GM18909 (cell line): ENCODE measurements at regions not wholly inside any gene's neighbourhood (a gene's known extent, or its start where the extent isn't known, plus 50 kb on each side); places are given as distances from the start of the nearest gene placed in this dataset.
"Not testable (repeated sequence)": the region's sequence is repeated elsewhere in the genome, so short reads cannot be mapped to it uniquely, and the experiment has no call there.

ENCODE experiments used
- ATAC-seq: cut with Tn5 transposase; IDR thresholded peaks from one replicate; pipeline ENCODE4 v1.9.1; 2021; ENCODE audit warnings: mild to moderate bottlenecking; ENCODE audit not compliant: unreplicated experiment, poor library complexity

DNA sequence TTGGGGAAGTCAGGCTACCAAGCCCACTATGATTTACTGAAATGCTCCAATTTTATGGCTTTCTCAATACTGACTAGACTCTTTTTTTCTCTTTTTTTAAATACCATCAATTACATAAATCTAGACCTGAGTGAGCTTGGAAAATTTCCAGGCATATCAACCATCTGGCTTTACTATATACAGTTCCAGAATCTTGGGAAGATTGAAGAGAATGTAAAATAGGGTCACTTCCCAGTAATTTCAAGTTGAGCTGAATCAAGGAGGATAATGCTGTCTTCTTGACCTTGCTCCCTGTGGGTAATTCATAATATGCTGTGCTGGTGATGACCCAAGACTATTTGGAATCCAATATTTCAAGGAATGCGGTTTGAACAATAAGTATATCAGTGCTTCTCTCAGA is 108.1 kb downstream of the MAP3K21 start:
- no peak for ATAC-seq

DNA sequence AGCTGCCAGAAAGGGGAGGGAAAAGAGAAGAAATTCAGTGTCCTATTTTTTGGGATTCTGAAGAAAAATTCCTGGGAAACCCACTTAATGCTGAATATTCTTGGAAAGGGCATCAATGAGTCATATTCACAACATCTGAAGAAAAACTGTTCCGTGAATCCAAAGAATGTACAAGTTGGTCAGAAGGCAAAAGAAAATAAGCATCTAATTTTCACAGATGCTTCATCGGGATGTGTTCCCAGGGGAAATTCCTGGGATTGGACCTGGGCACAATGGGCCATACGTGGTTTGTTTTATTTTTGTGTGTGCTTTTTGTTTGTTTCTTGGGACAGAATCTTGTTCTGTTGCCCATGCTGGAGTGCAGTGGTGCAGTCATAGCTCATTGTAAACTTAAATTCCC is 112.2 kb downstream of the MAP3K21 start:
- ATAC-seq = no peak

DNA sequence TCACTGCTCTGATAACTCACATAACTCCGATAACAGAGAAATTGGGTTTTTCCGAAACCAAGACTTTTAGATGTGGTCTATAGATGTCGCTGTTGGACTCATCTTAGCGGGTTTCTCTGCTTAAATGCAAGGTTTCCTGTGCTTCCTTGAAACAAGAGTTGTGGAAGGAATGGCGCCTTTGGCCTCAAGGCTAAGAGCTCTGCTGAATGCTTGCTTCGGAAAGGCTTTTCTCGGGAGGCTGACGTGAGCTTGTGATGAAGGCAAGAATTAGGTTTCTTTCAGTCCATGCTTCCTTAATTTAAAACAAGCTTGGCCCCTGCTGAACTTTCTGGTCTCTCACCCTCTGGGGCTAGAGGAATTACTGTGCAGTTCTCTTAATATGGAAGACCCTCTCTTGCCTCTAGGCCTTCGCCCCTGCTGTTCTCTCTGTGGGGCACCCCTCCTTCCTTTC is 113.5 kb downstream of the MAP3K21 start:
- no peak for ATAC-seq

DNA sequence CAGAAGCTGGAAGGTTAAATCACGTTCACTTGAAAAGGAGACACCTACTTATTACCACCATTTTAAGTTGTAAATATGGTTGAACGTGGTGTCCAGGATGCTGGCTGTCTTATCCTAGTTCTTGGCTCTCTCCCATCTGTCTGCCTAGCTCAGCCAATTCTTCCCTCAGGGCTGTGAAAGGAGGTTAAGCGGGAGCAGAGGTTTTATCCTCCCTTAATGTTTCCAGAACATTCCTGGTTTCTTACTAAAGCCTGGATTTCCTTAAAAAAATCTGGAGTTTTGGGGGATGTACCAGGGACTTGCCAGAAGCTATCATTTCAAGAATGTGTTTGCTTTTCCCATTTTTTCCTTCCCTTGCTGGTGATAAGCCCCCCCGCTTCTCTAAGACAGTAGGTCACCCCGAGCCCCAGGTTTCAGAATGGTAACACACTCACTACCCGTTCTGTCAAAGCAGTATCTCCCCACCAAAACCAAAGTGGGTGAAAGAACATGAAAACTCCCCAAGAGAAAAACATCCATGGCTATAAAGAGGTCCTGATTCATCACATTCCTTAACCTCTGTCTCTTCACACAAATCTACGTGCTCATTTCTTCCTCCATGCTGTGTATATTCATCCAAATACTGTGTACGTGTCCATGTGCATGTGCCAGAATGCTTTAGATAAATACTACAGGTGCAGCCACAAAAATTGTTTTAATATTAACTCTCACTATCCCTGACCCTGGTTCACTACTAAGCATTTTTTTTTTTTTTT is 114.7 kb downstream of the MAP3K21 start:
- no peak for ATAC-seq

DNA sequence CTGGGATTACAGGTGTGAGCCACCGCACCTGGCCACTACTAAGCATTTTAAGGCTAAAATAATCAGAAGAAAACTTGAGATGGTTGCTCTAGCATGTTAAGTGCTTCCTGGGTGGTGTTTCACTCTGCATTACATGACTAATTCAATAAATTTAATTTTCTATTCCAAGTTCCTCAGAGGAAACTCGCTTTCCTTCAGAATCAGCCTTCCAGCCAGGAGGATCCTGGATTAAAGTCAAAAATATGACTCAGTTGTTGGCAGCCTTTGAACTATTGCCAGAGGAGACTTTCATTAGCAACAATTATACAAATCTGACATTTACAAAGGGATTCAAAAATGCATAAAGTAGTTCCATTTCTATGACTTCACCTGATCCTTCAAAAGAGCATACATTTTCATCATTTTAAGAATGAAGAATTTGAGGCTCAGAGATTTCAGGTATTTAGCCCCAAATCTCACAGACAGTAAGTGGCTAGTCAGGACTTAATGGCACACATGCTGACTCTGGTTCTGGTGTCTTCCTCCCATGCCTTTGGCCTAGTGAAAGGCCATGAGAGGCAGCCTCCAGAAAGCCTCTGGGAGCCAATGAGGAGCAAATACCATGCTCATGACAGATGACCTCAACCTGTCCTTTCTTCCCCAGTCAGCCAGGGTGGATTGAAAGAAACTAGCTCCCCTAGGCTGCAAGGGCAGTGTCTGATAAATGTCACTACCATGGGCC is 115.7 kb downstream of the MAP3K21 start:
- no peak for ATAC-seq

DNA sequence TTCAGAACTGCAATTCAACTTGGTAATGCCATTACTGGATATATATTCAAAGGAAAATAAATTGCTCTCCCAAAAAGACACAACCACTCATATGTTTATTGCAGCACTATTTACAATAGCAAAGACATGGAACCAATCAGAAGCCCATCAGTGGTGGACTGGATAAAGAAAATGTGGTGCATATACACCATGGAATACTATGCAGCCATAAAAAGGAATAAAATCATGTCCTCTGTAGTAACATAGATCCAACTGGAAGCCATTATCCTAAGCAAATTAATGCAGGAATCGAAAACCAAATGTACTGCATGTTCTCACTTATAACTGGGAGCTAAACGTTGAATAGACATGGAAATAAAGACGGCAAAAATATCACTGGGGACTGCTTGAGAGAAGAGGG is 117.0 kb downstream of the MAP3K21 start:
- no peak for ATAC-seq

DNA sequence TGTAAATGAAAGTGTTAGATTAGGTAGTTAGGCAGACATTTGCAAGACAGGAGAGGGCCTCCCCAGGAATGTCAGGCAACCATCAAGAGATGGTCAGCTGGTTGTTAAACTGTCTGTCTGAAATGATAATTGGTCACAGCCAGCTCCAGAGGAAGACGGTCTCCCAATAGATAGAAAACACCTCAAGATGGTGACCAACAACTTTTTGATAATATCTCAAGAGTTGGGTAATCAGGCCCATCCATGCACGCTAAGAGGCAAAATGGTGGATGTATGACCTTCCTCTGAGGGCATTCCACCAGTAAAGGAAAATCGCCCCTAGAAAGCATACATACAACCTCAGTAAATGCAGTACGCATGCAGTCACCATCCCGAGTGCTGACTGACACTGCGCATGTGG is 118.2 kb downstream of the MAP3K21 start:
- ATAC-seq = no peak

DNA sequence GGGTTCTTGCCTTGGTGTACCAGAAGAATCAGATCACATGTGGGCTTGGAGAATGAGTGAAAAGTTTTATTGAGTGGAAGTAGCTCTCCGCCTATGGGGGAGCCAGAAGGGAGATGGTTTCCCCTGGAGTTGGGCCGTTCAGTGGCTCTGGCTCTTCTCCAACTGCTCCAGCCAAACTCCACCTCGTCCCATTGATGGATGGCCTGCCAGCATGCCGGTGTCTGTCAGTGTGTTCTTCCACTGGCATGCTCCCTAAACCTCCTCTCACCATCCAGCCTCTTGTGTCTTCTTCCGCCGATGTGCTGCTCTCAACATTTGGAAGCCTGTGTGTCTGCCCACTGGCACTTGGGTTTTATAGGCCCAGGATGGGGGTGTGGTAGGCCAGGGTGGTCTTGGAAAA is 119.4 kb downstream of the MAP3K21 start:
- no peak for ATAC-seq

DNA sequence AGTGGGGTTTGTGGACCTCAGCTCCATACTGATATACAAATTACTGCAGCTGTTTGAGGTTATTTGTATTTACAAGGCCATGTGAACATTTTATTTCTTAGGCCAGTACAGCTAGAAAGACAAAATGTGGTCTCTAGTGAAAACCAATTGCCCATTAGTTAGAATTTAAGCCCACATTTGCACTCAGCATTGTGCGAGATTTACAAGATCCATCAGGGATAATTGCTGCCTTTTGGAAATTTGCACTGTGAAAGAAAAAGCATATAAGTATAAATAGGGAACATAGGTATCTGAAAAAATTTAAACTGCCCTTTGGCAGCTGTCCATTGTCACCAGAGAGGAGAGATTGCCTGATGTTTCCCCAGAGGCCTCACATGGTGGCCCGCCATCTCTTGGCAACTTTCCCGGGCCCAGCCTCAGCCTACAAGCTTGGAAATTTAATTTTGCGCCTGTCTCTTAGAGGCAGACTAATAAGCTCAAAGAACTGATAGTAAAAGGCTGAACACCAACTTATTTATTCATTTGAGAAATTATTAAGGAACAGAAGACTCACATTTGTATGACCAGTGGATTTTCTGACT is 120.7 kb downstream of the MAP3K21 start:
- ATAC-seq = no peak

DNA sequence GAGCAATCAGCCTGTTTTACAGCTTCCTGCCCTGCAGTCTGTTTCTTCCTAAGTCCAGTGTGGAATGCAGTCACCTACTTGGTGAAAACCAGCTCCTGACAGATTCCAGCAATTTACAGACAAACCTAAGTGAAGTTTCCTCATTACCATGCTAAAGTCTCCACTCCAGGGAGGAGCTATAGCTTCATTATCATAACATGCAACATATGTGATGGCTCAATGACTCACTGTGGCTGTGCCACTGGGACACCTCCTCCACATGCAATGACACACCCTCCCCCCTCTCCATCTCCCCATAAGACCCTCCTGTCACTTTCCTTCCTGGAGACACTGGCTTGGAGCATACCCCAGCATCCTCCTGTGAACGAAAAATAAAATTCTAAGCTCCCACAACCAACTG is 125.2 kb downstream of the MAP3K21 start:
- ATAC-seq = no peak

DNA sequence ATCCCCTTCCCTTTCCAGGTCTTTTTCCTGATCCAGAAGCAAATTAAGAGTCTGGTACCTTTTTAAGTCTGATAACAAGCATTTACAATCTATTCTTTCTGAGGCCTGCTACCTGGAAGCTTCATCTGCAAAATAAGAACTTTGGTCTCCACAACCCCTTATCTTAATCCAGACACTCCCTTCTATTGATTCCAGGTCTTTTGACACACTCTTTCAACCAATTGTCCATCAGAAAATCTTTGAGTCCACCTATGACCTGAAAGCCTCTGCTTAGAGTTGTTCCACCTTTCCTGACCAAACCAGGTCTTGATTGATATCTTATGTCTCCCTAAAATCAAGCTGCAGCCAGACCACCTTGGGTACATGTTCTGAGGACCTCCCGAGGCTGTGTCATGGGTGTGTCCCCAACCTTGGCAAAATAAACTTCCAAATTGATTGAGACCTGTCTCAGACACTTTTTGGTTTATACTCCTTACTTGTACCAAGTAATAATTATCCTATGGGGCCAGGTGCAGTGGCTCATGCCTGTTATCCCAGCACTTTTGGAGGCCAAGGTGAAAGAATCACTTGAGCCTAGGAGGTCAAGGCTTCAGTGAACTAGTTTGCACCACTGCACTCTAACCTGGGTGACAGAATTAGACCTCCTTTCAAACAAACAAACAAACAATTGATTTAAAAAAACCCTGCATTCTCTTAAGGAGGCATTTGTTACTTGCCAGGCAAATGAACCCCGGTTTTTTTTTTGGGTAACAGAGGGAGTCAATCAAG is 126.1 kb downstream of the MAP3K21 start:
- ATAC-seq = no peak

DNA sequence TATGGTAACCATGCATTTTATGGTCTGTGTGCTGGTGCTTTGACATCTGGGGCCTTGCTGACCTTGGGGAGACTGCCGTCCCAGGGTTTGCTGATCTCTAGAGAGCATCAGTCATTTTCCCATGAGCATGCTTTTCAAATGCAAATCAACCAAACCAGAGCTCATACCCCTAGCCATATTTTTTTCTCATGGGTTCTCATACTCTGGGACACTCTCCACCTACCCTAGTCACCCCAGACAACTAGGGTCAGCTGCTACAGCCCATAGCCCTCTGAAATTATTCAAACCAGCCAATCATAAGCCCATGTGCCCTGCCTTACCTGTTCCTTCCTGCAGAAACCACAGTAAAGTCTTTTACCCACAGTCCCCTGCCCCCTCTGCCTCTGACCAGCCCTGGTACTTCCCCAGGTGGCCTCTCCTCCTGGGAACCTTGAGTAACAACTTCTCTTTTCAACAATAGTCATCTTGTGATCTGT is 132.0 kb downstream of the MAP3K21 start:
- peak; percentile 60 for ATAC-seq

DNA sequence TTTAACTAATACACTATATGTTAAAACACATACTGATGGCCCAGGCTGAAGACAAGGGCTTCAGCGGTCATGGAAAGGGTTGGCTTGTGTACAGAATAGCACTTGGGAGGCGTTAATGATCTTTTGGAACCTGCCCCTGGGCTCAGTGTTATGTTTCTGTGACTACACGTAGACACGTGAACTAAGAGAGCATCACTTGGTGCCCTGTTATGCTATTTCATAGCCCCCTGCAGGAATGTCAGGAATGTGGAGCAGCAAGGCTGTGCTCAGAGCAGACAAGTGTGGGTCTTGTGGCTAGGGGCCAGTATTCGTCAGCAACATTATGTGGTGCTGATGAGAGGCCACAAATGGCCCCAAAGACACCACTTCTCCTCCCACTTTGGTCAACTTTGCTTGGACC is 132.4 kb downstream of the MAP3K21 start:
- ATAC-seq = no peak

DNA sequence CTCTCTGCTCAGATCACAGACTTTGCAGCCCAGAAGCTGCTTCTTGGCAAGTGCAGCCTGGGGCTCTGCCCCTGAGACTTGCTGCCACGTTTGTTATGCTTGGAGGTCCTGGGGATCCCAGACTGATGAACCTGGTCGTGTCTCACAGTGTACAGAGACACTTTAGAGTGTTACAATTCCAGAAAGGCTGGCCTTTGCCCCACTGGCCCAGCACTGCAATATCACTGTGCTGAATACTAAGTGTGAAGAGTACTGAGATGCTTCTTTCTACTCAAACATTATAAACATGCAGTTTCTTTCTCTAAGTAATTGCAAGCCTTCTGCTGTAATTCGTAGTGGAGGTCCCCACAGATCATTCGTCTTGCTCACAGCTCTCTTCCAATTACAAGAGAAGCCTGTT is 133.2 kb downstream of the MAP3K21 start:
- ATAC-seq = no peak

DNA sequence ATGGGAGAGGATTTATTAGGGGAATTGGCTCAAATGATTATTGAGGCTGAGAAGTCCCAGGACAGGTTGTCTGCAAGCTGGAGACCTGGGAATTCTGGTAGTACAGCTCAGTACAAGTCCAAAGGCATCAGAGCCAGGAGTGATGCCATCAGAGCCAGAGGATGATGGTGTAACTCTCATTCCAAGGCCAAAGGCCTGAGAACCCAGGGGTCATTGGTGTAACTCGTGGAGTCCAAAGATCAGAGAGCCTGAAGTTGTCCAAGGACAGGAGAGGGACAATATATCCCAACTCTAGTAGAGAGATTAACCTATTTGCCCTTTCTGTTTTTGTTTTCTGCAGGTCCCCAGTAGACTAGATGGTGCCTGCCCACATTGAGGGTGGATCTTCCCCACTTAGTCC is 134.3 kb downstream of the MAP3K21 start:
- ATAC-seq = no peak

DNA sequence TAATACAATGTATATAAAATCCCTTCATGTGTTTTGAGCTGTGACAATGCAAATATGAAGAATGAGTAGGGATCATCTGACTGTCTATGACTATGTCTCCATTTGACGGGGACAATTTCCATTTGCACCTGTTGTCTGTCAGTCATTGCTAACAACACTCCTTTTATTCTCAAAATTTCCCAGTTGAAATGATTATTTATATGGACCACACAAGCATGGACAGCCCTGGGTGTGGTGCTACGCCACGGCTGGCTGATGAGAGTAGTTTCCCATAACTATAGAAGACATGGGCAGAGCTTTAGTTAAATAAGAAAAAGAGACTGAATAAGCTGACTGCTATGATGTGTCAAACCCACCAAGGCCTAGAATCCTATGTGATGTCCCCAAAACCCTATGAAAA is 135.8 kb downstream of the MAP3K21 start:
- ATAC-seq = no peak

DNA sequence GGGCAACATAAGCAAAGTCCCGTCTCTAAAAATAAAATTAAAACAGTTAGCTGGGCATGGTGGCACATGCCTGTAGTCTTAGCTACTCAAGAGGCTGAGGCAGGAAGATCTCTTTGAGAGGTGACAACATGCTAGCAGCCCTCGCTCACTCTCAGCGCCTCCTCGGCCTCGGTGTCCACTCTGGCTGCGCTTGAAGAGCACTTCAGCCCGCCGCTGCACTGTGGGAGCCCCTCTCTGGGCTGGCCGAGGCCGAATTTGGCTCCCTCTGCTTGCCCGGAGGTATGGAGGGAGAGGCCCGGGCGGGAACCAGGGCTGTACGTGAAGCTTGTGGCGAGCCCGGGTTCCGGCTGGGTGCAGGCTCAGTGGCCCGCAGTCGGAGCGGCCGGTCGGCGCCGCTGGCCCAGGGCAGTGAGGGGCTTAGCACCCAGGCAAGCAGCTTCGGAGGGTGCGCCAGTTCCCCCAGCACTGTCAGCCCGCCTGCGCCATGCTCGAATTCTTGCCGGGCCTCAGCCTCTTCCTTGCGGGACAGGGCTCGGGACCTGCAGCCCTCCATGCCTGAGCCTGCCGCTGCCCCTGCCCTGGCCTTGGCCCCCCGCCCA is 138.3 kb downstream of the MAP3K21 start:
- ATAC-seq = no peak

DNA sequence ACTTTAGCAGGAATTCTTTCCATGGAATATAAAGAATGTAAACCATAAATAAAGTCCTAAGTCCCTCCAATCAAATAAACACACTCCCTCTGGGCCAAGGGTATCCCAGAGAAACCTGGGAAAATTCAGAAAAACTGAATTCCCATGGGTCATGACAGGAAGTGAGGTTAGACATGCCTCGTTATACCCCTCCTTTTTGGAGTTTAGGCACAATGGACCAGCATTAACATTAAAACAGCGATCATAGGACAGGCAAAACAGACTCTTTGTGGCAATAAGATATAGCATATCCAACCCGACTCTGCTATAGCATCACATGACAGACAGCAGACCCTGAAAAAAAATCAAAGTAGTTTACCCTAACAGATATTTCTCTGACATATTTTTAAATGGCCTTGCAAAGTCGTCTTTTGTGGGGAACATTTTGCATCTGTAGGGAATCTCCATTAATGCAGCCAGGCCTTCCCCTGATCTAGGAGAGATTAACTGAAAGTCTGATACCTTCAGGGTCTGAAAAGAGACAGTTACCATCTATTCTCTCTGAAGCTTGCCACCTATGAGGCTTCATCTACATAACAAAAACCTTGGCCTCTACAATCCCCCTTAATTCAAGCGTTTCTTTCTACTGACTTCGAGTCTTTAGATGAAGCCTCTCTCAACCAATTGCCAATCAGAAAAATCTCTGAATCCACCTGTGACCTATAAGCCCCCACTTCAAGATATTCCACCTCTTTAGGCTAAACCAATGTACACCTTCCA is 143.0 kb upstream of the KCNK1 start:
- ATAC-seq = no peak

DNA sequence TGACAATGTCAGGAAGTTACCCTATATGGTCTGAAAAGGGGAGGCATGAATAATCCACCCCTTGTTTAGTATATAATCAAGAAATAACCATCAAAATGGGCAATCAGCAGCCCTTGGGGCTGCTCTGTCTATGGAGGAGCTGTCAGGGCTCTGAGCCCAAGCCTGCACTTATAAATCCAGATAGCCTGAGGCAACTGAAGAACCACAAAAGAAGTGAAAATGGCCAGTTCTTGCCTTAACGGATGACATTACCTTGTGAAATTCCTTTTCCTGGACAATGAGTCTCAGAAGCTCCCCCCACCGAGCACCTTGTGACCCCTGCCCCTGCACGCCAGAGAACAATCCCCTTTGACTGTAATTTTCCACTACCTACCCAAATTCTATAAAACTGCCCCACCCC is 142.1 kb upstream of the KCNK1 start:
- not testable (repeated sequence) for ATAC-seq

DNA sequence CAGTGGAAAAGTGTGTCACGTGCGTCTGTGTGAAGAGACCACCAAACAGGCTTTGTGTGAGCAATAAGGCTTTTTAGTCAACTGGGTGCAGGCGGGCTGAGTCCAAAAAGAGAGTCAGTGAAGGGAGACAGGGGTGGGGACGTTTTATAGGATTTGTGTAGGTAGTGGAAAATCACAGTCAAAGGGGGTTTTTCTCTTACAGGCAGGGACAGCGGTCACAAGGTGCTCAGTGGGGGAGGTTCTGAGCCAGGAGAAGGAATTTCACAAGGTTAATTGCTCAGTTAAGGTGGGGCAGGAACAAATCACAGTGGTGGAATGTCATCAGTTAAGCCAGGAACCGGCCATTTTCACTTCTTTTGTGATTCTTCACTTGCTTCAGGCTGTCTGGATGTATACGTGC is 141.1 kb upstream of the KCNK1 start:
- ATAC-seq = not testable (repeated sequence)
